NCI-H2196 (cell line): ENCODE measurements at regions not wholly inside any gene's neighbourhood (a gene's known extent, or its start where the extent isn't known, plus 50 kb on each side); places are given as distances from the start of the nearest gene placed in this dataset.

Experiments
- DNase-seq: peaks from one replicate; lab custom pipeline; 2025; ENCODE audit not compliant: unreplicated experiment; lab: John Stamatoyannopoulos, UW

DNA sequence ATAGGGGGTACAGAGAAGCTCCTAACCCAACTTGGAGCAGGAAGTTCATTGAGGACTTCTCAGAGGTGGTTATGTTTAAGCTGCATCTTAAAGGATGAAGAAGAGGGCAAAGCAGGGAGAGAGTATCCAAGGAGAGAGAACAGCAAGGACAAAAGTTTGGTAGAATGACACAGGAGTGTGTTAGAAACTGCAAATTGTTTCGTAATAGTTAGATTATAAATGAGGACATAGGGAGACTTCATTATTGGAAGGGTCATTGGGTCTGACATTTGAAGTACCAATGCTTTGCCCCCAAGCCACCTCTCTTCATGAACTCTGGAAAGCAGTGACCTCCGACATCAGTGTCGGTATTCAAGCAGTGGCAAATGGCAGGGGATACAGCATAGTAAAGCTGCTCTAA is 209.6 kb upstream of the JUN start:
- DNase-seq = no peak

DNA sequence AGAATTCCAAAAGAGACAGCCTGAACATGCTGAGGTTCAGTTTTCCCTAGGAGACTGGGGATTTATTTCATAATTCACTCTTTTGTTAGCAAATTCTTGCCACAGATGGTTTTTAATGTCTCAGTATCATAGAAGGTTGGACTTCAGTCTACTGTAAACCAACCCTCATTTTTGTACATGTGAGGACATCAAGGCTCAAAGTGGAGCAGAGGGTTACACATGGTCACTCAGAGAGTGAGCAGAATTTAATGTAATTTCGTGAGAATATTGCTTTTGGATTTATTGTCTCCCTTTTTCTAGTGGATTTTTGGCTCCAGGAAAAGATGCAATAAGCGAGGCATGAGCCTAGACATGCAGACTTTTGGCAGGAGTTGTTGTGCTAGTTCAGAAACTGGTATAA is 210.8 kb upstream of the JUN start:
- no peak for DNase-seq

DNA sequence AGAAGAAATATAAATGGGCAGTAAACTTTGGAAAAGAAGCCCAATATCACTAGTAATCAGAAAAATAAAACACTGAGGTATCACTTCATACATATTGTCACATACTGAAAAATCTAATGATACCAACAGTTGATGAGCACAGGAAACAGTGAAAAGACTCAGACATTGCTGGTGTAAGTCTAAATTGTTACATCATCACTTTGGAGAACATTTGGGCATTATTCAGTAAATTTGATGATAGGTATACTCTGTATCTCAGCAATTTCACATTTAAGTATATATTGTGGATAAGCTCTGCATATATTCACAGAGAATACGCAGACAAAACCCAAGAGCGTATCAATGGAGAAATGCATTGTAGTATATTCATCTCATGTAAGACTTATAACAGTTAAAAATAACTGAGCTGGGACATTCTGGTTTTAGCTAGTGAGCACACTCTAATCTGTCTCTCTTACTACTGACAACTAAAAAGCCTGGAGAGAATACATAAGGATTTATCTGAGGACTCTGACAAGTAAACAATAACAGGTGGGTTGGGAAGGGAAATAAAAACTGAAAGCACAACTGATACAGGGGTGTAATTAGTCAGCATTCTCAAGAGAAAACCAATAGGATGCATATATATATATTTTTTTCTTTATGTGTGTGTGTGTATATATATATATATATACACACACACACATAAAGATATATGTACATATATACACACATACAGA is 212.7 kb upstream of the JUN start:
- DNase-seq = no peak

DNA sequence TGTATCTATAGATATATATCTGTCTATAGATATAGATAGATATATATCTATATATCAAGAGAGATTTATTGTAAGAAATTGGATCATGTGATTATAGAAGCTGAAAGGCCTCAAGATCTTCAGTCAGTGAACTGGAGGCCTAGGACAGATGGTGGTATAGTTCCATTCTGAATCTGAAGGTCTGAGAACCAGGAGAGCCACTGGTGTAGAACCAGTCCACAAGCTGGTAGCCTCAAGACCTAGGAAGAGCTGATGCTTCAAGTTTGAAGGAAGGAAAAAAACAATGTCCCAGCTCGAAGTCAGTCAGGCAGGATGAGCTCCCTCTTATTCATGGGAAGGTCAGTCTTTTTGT is 213.2 kb upstream of the JUN start:
- no peak for DNase-seq

DNA sequence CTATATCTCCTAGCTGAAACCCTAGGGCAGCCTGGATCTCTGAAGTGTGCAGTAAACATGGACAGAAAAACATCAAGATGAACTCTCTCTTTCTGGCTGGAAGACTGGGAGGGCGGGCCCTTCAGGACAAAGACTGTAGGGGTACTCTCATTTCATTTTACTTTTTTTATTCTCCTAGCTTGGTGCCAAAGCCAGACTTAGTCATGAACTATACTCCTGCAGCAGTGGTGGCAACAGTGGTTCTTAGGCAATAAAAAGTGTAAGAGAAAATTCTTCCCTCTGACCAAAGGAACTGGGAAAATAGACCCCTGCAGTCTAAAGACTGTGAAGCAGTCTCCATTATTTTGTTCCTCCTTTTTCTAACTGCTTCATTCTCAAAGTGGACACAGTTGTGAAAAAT is 213.8 kb upstream of the JUN start:
- DNase-seq = no peak

DNA sequence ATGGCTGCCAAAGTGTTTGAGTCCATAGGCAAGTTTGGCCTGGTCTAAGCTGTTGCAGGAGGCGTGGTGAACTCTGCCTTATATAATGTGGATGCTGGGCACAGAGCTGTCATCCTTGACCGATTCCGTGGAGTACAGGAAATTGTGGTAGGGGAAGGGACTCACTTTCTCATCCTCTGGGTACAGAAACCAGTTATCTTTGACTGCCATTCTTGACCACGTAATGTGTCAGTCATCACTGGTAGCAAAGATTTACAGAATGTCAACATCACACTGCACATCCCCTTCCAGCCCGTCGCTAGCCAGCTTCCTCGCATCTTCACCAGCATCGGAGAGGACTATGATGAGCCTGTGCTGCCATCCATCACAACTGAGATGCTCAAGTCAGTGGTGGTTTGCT is 215.8 kb upstream of the JUN start:
- DNase-seq = no peak

DNA sequence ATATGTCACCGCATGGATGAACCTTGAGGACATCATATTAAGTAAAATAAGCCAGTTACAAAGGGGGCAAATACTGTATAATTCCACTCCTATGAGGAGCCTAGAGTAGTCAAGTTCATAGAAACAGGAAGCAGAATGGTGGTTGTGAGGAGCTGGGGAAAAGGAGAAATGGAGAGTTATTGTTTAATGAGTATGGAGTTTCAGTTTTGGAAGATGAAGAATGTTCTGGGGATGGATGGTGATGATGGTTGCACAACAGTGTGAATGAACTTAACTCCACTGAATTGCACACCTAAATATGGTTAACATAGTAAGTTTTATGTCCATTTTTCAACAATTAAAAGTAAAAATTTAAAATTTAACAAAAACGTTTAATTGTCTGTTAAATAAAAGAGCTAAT is 220.9 kb upstream of the JUN start:
- no peak for DNase-seq

DNA sequence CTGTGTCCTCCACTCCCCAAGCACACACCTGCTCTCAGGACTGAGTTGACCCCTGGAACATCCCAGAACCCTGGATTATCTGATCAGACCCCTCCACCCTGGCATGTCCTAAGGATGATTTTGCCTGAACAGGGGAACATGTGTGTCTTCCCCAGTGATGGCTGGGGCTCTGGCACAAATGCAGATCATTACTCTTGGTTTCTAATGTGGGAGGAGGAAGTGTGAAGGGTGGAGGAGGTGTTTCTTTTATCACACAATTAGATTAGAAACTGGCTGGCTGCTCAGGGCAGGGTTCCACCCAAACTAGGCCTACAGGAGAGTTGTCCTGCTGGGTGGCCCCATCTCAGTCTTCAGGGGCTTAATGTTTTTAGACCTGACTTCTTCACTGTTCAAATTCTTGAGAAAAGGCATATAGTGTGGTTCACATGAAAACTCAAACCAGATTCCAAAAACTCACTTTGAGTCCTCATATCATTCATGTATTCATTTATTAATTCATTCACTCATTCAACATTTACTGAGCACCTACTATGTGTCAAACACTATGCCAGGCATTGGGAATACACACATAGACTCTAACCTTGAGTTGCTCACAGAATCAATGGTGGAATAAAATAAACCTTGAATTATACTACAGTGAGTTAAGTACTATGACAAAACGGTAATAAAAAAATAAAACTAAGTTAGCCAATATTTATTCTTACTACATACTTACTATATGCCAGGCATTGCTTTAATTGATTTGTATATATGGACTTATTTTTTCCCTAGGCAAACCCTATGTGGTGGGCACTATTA is 221.8 kb upstream of the JUN start:
- no peak for DNase-seq

DNA sequence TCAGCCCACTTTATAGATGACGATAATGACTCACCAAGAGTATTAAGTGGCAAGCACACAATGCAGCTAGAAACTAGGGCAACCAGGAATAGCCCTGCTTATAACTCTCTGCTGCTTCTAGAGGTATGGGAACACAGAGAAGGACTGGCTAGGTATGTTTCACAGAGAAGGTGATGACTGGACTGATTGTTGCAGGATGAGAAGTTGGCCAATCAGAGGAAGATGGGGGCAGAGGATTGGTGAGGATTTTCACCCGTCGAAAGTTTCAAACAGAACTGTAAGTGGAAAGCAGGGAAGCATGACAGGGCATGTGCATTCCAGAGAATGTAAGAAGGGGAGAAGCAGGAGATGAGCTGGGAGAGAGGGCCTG is 222.4 kb upstream of the JUN start:
- DNase-seq = no peak

DNA sequence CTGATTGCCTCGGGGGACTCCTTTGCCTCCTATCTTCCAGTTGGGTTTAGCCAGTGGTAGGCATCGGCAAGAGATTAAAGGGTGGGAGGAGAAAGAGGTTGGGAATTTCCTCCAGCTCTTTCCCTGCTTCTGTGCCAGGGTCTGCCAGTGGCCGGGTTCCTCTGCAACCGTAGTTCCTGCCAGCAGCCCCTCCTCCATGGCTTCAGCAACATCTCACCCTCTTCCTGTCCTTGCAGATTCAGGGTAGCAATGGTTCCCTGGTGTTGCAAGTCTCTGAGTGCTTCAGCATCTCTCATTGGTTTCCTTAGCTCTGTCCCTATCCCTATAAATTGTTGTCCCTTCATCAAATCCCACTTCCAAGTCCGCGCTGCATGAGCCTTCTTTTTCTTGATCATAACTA is 223.1 kb upstream of the JUN start:
- no peak for DNase-seq

DNA sequence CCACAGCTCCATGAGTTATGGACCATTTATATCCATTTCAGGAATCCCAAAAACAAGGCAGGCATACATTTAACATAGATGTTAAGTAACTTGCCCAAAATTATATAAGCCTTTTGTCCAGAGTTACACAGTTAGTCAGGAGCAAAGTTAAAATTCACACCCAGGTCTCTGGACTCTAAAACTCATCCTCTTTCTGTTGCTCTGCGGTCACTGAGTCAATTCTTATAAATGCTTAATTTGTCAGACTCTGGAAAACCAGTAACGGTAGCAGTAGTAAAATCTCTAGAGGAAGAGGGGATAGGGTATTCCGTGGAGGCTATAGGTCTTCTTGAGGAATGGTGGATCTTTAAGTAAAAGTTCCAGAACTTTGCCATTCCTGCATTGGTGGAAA is 223.6 kb upstream of the JUN start:
- no peak for DNase-seq

DNA sequence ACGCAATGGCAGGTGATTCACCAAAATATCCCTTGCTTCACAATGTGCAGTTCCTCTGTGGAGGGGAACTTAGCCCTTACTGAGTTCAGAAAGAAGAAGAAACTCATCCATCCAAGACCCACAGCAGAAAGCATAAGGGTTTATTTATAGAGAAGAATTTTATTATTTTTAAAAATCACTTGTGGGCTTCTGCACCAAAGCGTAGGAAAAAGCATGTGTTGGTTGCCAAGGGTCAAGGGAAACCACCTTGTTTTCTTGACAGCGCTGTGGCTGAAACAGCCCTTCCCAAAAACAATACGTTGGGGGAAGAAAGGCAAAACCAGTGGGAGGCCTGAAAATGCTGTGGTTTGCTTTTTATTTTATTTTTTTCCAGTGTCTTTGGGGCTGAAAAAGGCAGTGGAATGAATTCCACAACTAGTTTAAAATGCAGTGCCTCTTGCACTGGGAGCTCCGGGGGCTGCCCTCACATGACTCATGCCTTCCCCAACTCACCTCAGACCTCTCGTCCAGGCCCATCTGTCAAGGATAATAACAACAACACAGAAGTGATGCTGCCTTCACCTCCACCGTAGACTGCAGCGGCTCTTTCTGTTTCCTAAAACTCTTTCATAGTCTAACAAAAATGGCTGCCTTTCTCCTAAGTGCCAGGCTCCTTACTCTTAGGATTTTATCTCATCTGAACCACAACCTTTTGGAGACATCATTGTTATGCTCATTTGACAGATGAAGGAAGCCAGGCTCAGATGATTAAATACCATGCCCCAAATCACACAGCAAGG is 224.2 kb upstream of the JUN start:
- DNase-seq = no peak

DNA sequence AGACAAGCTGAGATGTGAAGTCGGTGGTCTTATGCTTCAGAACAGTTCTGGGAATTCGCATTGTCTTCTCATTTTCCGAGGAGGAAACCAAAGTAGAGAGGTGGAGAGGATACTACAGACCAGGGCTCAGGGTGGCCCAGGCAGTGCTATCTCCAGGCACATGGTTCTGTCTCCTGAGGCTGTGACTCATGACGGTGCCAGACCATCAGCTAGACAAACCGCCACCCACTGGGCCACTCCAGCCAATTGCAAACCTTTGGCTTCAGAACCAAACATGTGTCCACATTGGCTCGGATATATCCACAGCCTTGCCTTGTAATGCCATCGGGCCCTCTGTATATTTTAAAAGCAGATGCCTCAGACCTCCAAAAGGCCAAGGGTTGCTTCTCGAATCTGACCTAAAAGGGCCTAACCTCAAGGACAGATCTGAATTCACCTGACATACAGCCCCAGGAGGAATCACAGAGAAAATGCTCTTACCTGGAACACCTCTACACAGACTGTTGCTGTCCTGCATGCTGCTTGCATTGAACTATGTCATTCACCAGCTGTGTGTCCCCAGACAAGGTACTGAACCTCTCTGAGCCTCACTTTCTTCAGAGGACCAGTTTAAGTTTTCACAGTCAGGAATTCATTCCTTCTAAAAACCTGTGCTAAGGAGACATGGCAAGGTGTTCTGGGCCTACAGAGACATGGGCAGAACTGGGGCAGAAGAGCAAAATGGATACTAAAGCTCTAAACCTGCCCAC is 224.9 kb upstream of the JUN start:
- DNase-seq = no peak

DNA sequence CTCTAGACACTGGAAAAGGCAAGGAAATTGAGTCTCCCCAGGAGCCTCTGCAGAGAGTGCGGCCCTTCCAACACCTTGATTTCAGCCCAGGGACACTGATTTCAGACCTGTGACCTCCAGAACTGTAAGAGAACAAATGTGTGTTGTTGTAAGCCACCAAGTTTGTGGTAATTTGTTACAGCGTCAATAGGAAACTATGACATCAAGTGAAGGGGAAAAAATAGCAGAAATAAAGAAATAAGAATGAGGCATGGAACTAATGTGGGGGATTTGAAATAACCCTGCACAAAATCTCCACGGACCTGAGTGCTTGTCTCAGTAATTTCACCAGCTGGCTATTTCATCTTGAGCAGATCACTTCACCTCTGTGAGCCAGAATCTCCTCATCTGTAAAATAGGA is 227.8 kb upstream of the JUN start:
- no peak for DNase-seq

DNA sequence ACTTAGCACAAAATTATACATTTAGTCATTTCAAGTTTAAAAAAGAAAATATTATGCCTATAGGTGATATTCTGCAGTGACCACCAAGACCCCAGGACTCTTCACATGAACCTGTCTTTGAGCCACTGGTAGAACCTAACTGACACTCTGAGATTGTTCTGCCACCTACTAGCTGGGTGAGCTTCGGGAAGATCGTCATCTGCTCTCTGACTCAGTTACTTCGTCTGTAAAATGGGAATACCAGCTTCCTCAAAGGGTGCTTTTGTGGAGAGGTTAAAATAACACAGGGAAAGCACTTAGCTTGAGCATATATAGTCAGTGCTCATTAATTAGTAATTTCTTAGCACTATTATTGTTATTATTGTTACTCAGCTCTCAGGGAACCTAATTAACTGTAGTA is 228.5 kb upstream of the JUN start:
- no peak for DNase-seq

DNA sequence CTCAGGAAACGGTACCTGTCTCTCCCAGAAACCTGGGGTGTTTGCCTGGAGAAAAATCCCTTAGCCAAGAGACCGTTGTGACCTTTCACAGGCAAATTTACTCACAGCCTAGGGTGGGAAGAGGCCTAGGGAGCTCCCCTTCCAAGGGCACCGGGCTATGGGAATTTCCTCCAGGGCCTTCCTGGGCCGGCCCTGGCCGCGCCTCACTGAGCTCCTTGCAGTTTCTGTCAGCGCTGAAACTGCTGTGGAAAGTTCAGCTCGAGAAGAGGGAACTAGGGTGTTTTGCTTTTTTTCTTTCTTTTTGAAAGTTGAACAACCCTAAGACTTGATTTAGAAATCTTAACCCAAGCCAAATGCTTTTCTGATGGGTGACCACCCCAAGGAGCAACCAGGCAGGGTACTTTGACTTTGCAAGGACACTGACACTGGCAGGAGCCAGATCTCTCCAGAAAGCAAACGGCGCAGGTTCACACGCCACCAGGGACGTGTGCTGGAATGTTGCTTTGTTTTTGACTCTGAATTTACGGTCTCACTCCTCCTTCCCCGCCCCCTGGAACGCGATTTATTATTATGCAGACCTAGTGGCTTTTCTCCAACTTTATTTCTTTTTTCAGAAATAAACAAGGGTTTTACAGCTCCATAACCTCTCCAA is 229.6 kb upstream of the JUN start:
- DNase-seq = no peak

DNA sequence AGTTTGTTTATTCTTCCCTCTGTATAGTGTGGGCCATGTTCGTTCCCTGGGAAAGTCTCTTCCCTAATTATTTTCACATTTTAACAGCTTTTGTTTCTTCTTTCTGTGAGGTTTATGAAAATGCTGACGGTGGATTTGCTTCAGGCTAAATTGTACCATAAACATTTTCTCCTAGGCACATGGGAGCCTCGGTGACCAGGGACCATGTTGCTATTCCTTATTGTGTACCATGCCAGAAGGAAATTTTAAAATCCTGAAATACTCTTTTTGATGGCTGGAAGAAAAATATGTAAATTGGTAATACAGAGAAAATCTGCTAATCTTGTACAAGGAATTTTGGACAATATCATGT is 230.1 kb upstream of the JUN start:
- no peak for DNase-seq

DNA sequence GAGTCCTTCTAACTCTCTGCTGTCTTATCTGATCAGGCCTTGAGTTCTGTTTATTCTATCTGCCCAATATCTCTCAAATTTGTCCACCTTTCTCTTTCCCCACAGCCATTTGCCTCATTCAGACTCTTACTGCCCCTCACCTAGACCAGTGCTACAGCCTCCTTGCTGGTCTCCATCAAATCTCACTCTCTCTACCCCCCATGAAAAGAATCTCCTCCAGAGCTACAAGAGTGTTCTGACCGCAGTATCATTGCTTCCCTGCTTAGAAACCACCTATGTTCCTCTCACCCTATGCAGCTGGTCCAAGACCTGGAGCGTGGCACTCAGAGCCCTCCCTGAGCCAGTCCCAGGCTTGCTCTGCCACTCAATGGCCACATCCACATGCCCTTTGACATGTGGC is 231.0 kb upstream of the JUN start:
- no peak for DNase-seq

DNA sequence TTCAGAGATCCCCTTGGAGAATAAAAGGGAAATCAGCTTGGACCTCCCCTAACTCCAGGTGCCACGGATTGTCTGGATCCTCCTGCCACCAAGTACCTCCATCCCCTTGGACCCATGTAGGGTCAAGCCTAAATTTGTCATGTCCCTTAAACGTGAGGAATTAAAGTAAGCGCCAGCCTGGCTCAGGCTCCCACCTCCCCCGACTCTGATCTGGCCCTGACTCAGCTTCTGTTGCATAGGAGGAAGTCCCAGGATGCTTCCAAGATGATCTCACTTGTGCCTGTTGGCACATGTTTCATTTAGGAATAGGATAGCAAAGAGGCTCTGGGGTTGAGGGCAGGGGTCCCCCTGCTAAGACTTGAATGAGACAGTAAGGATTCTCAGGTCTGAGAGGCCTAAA is 231.9 kb upstream of the JUN start:
- DNase-seq = peak; percentile 23

DNA sequence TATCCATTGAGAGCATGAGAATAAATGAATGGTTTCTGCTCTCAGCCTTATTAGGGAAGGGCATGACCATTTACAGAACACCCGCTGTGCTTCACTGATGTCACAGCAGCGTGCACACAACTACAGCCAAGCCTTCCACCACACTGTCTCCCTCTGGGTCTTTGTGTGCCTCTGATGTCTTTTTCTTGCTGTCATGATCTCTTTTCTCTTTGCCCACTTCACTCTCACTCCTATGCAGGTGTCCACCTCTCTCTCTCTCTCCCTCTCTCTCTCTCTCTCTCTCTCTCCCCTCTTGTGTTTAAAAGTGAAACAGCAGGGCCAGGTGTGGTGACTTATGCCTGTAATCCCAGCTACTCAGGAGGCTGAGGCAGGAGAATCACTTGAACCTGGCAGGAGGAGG is 232.5 kb upstream of the JUN start:
- DNase-seq = peak; percentile 56
